ENCODE measurements at regions not wholly inside any gene's neighbourhood (a gene's known extent, or its start where the extent isn't known, plus 50 kb on each side); places are given as distances from the start of the nearest gene placed in this dataset.

GRCh38 chr6:102942206-102942605, 1548.7 kb downstream of the GRIK2 start (continued):
- TF ChIP-seq CHD7 (IDR thresholded peaks at IDR 0.05; ENCODE audit: insufficient replicate concordance, low read length) (no peak), EP300 (IDR thresholded peaks at IDR 0.05; ENCODE audit: borderline replicate concordance in 1 of 2, low read depth in 2 of 2, low read length in 2 of 2) (no peak), CBX8 (IDR thresholded peaks at IDR 0.05; ENCODE audit: borderline replicate concordance, low read depth, low read length) (no peak), EGR1 (IDR thresholded peaks at IDR 0.05; ENCODE audit: borderline replicate concordance, low read depth, low read length) (no peak), JUND (IDR thresholded peaks at IDR 0.05; ENCODE audit: low read length) (no peak)

Measured in H1 (cell line).